ENCODE measurements at regions not wholly inside any gene's neighbourhood (a gene's known extent, or its start where the extent isn't known, plus 50 kb on each side); places are given as distances from the start of the nearest gene placed in this dataset.

DNA sequence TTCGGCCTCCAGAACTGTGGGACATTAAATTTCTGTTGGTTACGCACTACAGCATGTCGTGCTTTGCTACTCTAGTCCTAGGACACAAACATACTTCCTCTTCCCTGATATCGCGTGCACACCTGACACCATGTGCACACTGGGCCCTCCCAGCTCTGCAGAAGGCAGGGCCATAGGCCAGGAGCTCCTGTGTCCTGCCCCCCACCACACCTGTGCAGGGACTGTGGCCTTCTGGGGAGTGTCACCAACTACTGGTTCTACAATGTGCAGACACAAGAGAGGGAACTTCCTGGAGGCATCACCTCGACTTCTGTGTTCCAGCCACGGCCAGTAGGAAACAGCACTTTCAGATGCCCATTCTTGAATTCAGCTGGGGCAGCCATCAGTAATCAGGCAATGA is 646.4 kb upstream of the MGMT start:
- Mint-ChIP-seq H3K9me3 (peaks cover 7% of the 10 kb centered on the region), H3K4me3 (no peak overlapping the region), H3K27me3 (peaks cover 6% of the 10 kb centered on the region), H3K36me3 (ENCODE audit: low read depth) (no peaks in the 10 kb centered on the region), H3K27ac (no peak overlapping the region), H3K4me1 (no peaks in the 10 kb centered on the region)
- ATAC-seq (replicated peaks), result no peak

DNA sequence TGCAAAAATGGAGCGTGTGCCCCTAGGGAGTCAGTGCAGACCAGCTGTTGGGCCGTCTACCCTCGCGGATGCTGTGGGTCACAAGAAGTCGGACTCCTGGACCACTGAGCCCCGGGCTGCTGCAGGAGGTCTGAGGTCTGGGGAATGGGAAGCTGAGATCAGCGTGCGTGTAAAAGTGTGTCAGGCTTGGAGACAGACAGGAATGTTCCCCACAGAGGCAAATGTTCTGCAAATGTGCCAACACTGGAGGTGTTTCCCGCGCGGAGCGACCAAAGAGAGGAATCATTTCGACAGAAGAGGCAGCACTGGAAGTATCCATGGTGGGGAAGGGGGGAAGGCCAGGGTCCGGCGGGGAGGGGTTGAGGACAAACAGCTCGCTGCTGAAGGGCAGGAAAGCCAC is 643.8 kb upstream of the MGMT start:
- Mint-ChIP-seq H3K4me3 (no peak overlapping the region), H3K9me3 (peaks cover 3% of the 10 kb centered on the region), H3K27me3 (peaks cover 7% of the 10 kb centered on the region), H3K27ac (no peak overlapping the region), H3K4me1 (no peaks in the 10 kb centered on the region), H3K36me3 (ENCODE audit: low read depth) (no peaks in the 10 kb centered on the region)
- no peak for ATAC-seq (replicated peaks)

DNA sequence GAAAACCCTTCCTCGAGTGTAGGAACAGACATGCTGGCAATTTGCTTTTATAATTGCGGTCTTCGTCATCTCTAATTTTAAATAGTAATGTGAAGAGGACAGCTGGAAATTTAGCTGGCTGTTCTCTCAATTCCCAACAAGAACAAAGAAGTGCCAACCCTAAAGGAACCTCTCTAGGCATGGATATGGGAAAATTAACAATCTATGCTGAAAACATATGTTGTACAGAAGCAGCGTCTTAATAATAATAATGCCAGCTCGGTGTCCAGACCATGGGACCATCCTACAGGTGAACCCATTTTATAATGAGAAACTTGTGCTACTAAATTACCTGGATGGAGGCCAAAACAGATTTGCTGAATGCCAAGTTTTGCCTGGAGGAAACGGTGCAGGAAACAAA is 641.4 kb upstream of the MGMT start:
- H3K4me3 Mint-ChIP-seq, result no peak overlapping the region
- H3K27ac Mint-ChIP-seq, result no peak overlapping the region
- H3K9me3 Mint-ChIP-seq, result peaks cover 3% of the 10 kb centered on the region
- H3K36me3 Mint-ChIP-seq (ENCODE audit: low read depth), result no peaks in the 10 kb centered on the region
- H3K4me1 Mint-ChIP-seq, result no peaks in the 10 kb centered on the region
- peaks cover 7% of the 10 kb centered on the region for H3K27me3 Mint-ChIP-seq
- ATAC-seq (replicated peaks), result no peak

DNA sequence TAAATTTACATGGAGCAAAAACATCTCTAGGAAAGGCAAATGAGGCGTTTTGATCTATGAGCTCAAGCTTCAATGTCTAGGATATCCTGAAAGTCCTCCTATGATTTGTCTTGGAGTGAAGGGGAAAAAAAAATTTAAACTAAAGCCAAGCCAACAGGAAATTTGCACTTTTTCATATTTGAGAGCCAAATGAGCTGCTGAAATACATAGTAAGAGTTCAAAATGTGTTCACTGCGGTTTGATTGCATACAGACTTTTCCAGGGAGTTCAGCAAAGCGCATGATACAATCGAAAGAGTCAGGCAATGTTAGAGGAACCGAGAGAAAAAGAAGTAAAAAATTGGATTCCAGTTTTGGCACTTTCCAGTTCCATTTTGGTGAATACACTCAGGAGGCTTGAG is 633.4 kb upstream of the MGMT start:
- H3K4me1 Mint-ChIP-seq, result no peaks in the 10 kb centered on the region
- no peak for ATAC-seq (replicated peaks)
- H3K4me3 Mint-ChIP-seq, result no peak overlapping the region
- no peaks in the 10 kb centered on the region for H3K36me3 Mint-ChIP-seq (ENCODE audit: low read depth)
- H3K27me3 Mint-ChIP-seq, result no peaks in the 10 kb centered on the region
- no peaks in the 10 kb centered on the region for H3K9me3 Mint-ChIP-seq
- H3K27ac Mint-ChIP-seq, result no peak overlapping the region

DNA sequence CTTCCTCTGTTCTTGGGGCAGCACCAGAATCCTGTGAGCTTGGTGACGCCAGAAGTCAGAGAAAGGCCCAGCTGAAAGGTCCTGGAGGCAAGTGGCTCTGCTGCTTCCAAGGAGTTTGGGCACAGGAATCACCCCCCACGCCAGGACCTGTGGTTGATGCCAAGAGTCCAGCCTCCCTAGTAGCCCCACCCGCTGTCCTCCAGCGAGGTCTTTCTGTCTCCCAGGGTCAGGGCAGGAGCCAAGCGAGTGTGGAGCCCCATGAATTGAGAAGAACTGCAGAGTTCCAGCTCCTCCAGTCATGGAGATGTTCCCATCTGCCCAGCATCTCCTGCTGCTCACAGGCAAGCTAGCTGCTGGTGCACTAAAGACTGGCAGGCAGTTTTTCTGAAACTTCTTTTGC is 631.7 kb upstream of the MGMT start:
- no peaks in the 10 kb centered on the region for H3K9me3 Mint-ChIP-seq
- H3K36me3 Mint-ChIP-seq (ENCODE audit: low read depth), result no peaks in the 10 kb centered on the region
- H3K27me3 Mint-ChIP-seq, result no peaks in the 10 kb centered on the region
- H3K27ac Mint-ChIP-seq, result no peak overlapping the region
- no peak for ATAC-seq (replicated peaks)
- no peak overlapping the region for H3K4me3 Mint-ChIP-seq
- H3K4me1 Mint-ChIP-seq, result no peaks in the 10 kb centered on the region

DNA sequence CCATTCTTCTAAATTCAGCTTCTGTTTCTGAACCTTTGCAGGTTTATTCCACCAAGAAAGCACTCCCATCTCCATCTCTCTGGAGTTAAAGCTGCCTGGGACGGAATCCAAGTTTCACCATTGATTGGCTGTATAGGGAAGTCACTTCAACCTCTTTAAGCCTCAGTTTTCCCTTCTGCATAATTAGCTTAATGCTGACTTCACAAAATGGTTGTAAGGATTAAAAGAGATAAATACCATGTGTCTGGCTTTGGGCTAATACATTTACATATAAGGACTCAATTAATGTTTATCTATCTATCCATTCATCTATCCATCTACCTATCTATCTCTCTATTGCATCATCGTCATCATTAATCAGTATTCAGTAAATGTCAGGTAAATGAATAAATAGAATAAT is 629.6 kb upstream of the MGMT start:
- no peaks in the 10 kb centered on the region for H3K9me3 Mint-ChIP-seq
- no peak overlapping the region for H3K4me3 Mint-ChIP-seq
- peaks cover 9% of the 10 kb centered on the region for H3K27me3 Mint-ChIP-seq
- H3K36me3 Mint-ChIP-seq (ENCODE audit: low read depth), result no peaks in the 10 kb centered on the region
- no peak overlapping the region for H3K27ac Mint-ChIP-seq
- no peaks in the 10 kb centered on the region for H3K4me1 Mint-ChIP-seq
- ATAC-seq (replicated peaks), result no peak

DNA sequence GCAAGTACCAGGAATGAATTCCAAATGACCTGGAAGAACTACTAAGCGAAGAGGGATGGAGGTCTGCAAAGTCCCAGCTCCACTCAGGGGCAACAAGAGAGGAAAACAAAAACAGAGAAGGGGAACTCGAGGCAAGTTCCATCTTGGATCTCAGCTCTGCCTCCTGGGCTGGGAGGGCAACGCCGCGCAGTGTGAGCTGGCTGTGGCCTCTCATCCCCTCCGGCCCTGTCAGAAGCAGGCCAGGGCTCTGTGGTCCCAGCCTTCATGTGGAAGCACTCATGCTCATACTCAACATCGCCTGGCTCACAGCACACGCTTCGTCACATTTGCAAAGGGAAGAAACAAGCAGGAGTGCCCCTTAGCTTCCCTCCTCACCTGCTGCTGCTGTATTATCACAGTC is 627.9 kb upstream of the MGMT start:
- H3K27ac Mint-ChIP-seq, result no peak overlapping the region
- no peak overlapping the region for H3K4me3 Mint-ChIP-seq
- H3K36me3 Mint-ChIP-seq (ENCODE audit: low read depth), result no peaks in the 10 kb centered on the region
- no peaks in the 10 kb centered on the region for H3K9me3 Mint-ChIP-seq
- H3K27me3 Mint-ChIP-seq, result peaks cover 10% of the 10 kb centered on the region
- no peak for ATAC-seq (replicated peaks)
- no peaks in the 10 kb centered on the region for H3K4me1 Mint-ChIP-seq

DNA sequence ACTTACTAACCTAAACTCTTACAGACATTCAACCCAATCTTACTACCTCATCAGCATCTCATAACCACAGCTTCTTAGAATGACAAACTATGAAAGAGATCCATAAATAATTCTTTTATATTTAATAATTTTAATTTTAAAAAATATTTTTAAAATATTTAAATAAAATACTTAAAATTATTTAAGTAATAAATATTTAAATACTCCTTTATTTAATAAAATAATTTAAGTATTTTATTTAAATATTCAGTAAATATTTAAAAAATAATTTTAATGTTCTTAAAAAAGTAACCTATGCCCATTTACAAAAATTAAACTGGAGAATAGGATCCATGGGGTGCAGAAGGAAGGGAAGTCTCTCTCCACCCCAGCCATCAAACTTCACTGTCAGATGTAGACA is 627.3 kb upstream of the MGMT start:
- Mint-ChIP-seq H3K4me1 (no peaks in the 10 kb centered on the region), H3K27me3 (peaks cover 10% of the 10 kb centered on the region), H3K9me3 (no peaks in the 10 kb centered on the region), H3K27ac (no peak overlapping the region), H3K4me3 (no peak overlapping the region), H3K36me3 (ENCODE audit: low read depth) (no peaks in the 10 kb centered on the region)
- no peak for ATAC-seq (replicated peaks)

DNA sequence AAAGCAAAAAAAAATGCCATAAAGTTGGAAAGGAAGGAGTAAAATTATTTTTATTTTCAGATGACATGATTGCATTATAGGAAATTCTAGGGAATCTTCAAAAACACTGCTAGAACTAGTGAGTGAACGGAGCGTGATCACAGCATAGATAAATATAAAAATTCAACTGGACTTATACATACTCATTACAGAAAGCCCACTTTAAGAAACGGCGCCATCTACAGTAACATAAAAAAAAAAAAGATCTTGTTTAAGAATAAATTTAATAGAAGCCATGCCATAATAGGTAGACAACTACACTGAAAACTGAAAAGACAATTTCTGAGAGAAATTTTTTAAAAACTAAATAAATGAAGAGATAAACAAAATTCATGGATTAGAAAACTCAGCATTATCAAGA is 623.1 kb upstream of the MGMT start:
- ATAC-seq (replicated peaks), result no peak
- Mint-ChIP-seq H3K27ac (no peak overlapping the region), H3K36me3 (ENCODE audit: low read depth) (no peaks in the 10 kb centered on the region), H3K4me1 (no peaks in the 10 kb centered on the region), H3K9me3 (no peaks in the 10 kb centered on the region), H3K27me3 (peaks cover 10% of the 10 kb centered on the region), H3K4me3 (no peak overlapping the region)

DNA sequence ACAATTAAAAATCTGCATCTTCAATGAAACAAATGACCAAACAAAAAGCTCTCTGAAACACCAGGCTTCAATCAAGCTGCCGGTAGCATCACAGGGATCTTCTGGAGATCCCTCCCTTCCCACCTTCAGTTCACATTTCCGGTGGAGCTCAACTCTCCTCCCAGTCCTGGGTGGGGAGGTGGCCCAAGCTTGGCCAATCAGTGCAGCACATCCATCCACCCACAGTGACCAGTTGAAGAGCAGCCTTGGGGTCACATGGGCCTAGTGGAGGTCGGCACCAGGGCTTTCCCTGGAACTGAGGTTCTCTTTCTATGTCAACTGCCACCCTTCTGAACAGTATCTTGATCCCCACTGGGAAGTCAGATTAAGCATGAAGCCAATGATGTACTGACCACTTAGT is 620.1 kb upstream of the MGMT start:
- no peak overlapping the region for H3K4me3 Mint-ChIP-seq

DNA sequence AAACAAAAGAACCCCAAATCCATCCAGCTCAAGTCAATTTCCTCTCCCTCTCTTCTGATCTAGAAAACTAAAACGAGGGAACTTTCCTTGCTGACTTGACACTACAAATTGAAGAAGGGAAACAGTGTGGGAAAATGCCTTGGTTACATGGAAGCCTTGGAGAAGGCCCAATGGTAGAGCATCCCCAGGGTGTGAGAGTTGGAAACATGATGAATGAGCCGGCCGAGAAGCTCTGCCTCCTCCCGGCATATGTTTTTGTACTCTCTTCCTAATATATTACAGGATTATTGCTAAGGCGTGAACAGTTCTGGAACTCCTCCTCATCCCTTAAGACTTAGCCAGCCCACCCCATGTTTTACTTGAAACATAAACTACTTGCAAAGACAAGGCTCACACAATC is 618.2 kb upstream of the MGMT start:
- Mint-ChIP-seq H3K4me3 (no peak overlapping the region), H3K4me1 (no peaks in the 10 kb centered on the region), H3K27me3 (no peaks in the 10 kb centered on the region), H3K27ac (no peak overlapping the region), H3K9me3 (no peaks in the 10 kb centered on the region), H3K36me3 (ENCODE audit: low read depth) (no peaks in the 10 kb centered on the region)
- no peak for ATAC-seq (replicated peaks)

More for the DNA sequence above, 620.1 kb upstream of the MGMT start:
- Mint-ChIP-seq H3K36me3 (ENCODE audit: low read depth) (no peaks in the 10 kb centered on the region), H3K27ac (no peak overlapping the region), H3K9me3 (no peaks in the 10 kb centered on the region), H3K27me3 (peaks cover 5% of the 10 kb centered on the region), H3K4me1 (no peaks in the 10 kb centered on the region)
- ATAC-seq (replicated peaks), result no peak

DNA sequence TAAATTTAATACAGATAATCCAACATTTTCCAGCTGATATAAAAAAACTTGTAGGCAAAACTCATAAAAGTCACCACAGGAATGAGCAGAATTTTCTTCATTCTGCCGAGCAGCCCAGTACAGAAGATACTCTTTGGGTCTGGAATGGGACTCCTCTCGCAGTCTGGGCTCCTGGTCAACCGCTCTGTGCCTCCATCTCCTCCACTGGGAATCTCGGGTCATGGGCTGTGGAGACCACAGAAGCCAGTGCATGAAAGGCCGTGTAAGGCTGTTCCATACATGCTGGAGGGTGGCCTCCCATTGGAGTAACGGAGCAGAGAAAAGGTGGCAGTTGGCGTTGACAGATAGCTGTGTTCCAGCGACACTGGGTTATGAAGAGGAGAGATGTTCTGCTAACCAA is 616.4 kb upstream of the MGMT start:
- H3K36me3 Mint-ChIP-seq (ENCODE audit: low read depth), result no peaks in the 10 kb centered on the region
- ATAC-seq (replicated peaks), result no peak
- no peak overlapping the region for H3K4me3 Mint-ChIP-seq
- H3K4me1 Mint-ChIP-seq, result no peaks in the 10 kb centered on the region
- no peak overlapping the region for H3K27ac Mint-ChIP-seq
- H3K9me3 Mint-ChIP-seq, result no peaks in the 10 kb centered on the region
- H3K27me3 Mint-ChIP-seq, result no peaks in the 10 kb centered on the region

DNA sequence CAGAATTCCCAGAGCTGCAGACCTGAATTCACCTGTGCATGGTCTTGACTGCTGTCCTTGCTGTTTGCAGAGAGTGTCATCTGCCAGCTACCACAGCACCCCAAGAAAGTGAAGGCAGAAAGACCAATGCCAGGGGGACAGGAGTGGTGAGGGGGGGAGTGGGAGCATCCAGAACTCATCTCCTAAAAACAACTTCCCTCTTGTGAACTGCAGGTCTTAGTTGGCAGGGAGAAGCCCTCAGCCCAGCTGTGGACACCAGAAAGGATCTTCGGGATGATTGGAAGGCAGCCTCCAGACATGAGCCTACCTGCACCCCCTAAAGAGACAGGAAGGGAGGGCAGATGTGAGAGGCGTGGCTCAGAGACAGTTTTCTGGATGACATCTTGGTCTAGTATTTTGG is 615.8 kb upstream of the MGMT start:
- no peaks in the 10 kb centered on the region for H3K9me3 Mint-ChIP-seq
- ATAC-seq (replicated peaks), result no peak
- H3K36me3 Mint-ChIP-seq (ENCODE audit: low read depth), result no peaks in the 10 kb centered on the region
- no peak overlapping the region for H3K4me3 Mint-ChIP-seq
- H3K27ac Mint-ChIP-seq, result no peak overlapping the region
- H3K4me1 Mint-ChIP-seq, result no peaks in the 10 kb centered on the region
- no peaks in the 10 kb centered on the region for H3K27me3 Mint-ChIP-seq

DNA sequence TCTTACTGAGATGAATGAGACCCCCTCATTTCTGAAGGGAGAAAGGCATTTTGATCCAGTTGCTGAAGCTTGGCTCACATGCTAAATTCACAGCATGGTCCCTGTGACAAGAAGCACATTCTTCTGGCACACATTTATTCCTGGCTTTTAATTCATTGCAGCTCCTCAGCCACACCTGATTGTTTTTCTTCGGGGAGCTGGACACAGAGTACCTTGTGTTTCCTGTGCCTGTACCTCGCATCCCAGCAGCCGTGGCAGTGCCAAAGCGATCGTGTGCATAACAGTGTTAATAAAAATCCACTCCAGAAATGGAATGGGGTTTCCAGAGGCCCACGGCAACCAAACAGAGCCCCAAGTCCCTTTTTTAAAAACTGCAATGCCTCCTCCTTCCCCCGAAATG is 615.3 kb upstream of the MGMT start:
- H3K36me3 Mint-ChIP-seq (ENCODE audit: low read depth), result no peaks in the 10 kb centered on the region
- ATAC-seq (replicated peaks), result no peak
- H3K27me3 Mint-ChIP-seq, result no peaks in the 10 kb centered on the region
- H3K9me3 Mint-ChIP-seq, result no peaks in the 10 kb centered on the region
- H3K4me1 Mint-ChIP-seq, result no peaks in the 10 kb centered on the region
- no peak overlapping the region for H3K4me3 Mint-ChIP-seq
- H3K27ac Mint-ChIP-seq, result no peak overlapping the region

DNA sequence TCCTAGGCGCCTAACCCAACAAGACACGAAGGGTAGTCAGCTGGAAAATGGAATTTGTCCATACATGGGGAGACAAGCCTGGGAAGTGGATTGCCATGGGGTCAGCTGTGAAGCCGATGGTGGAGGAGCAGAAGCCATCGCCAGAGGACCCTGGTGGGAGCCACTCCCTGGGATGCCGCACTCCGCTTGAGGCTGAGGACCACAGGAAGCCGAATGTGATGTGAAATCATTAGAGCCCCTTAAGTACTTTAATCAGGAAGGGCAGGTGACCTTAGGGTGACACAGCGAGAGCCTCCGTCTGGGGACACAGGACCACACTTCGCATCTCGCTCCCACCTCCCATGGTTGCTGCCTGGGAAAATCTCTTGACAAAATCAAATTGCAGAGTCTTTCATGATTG is 614.6 kb upstream of the MGMT start:
- Mint-ChIP-seq H3K36me3 (ENCODE audit: low read depth) (no peaks in the 10 kb centered on the region), H3K4me3 (no peak overlapping the region), H3K4me1 (no peaks in the 10 kb centered on the region), H3K9me3 (no peaks in the 10 kb centered on the region), H3K27me3 (no peaks in the 10 kb centered on the region), H3K27ac (no peak overlapping the region)
- ATAC-seq (replicated peaks), result no peak

DNA sequence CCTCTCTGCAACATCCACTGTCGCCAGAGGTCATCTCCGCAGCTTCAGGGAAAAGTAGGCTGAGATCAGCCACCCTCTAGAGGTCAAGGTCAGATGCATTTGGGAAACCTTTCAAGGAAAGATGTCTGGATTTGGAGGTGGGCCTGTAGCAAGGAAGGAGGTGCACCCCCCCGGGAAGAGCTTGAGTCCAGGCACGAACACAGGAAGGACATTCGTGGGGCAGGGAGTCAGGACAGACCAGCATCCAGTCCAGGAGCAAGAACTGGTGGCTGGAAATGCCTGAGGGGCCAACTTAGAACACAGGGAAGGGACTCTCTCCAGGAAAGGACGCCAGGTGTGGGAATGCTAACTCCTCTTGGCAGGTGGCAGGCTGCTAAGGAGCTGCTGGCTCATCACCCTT is 614.1 kb upstream of the MGMT start:
- no peak for ATAC-seq (replicated peaks)
- H3K9me3 Mint-ChIP-seq, result no peaks in the 10 kb centered on the region
- no peak overlapping the region for H3K27ac Mint-ChIP-seq

More for the DNA sequence above, 614.1 kb upstream of the MGMT start:
- no peaks in the 10 kb centered on the region for H3K4me1 Mint-ChIP-seq
- no peaks in the 10 kb centered on the region for H3K36me3 Mint-ChIP-seq (ENCODE audit: low read depth)
- H3K4me3 Mint-ChIP-seq, result no peak overlapping the region
- no peaks in the 10 kb centered on the region for H3K27me3 Mint-ChIP-seq
